Hepatic stellate cell (primary cell): ENCODE measurements at regions not wholly inside any gene's neighbourhood (a gene's known extent, or its start where the extent isn't known, plus 50 kb on each side); places are given as distances from the start of the nearest gene placed in this dataset.
"Not testable (repeated sequence)": the region's sequence is repeated elsewhere in the genome, so short reads cannot be mapped to it uniquely, and the experiment has no call there.

ENCODE experiments used
- DNase-seq: peaks from one replicate; pipeline ENCODE4 v3.0.0; 2011; ENCODE audit warnings: low spot score

- DNase-seq = peak; percentile 16
Measured at GRCh38 chr1:185681034-185681633, 53.1 kb upstream of the HMCN1 start.

GRCh38 chr1:185680453-185680852, 53.7 kb upstream of the HMCN1 start:
- DNase-seq = no peak

GRCh38 chr1:185679220-185679619, 55.0 kb upstream of the HMCN1 start:
- DNase-seq = no peak

- no peak for DNase-seq
Measured at GRCh38 chr1:185676969-185677368, 57.2 kb upstream of the HMCN1 start.

- DNase-seq = no peak
Measured at GRCh38 chr1:185674201-185674600, 60.0 kb upstream of the HMCN1 start.

DNA sequence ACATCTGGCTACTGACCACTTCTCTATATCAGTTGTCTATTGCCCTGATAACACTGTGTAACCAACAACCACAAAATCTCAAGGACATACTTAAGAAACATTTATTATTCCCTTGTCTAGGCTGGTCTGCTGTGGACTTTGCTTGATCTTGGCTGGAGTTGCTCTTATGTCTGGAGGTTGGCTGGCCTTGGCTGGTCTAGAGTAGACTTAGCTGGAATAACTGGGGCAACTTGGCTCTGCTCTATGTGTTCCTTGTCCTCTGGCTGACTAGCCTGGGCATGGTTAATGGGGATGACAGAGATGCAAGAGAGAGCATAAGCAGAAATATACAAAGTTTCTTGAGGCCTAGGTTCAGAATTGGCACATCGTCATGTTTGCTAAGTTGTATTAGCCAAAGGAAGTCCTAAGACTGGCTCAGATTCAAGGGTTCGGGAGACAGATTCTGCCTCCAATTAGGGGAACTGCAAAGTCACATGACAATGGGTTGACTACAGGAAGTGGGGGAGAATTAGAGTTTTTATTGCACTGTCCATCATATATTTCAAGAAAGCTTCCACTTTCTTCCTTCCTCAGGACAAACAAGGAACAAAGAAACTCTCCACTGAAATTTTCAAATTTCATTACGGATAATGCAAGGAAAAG, 61.4 kb upstream of the HMCN1 start:
- DNase-seq = no peak

DNA sequence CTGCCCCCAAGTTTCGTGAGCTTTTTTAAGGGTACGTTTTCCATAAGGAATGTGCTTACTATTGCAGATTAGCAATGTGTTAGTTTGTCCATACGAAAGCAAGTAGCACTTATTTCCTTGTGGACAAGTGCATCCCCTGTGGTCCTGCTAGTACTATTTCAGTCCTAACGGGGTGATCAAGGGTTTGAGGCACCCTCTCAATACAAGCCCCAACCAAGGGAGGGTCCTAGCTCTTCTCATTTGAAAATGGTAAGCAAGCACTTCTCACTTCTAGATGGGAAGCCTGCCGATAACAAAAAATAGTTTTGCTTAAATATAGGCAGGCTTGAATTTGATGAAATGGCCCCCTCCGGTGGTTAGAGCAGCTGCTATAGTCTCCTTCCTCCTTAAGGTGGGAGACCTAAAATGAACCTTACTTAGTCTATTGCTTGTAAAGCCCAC, 64.0 kb upstream of the HMCN1 start:
- DNase-seq = peak; percentile 18

DNA sequence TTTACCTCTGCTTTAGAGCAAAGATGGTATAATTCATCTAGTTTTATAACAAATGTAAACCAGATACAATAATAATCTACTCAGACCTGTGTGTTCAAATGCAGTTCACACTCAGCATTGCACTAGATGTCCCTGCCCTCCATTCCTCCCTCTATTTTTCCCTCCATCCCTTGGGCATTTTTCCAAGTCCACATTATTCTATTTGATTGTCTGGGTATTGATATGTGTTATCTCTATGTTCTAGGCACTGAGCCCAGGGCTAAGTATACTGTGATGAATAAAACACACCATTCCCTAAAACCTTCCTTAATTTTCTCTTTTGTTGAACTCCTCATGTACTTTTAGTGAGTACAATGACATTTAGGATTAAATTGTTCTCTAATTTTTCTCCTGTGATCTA, 66.2 kb upstream of the HMCN1 start:
- DNase-seq = no peak

GRCh38 chr1:185666582-185666981, 67.6 kb upstream of the HMCN1 start:
- DNase-seq = no peak

DNA sequence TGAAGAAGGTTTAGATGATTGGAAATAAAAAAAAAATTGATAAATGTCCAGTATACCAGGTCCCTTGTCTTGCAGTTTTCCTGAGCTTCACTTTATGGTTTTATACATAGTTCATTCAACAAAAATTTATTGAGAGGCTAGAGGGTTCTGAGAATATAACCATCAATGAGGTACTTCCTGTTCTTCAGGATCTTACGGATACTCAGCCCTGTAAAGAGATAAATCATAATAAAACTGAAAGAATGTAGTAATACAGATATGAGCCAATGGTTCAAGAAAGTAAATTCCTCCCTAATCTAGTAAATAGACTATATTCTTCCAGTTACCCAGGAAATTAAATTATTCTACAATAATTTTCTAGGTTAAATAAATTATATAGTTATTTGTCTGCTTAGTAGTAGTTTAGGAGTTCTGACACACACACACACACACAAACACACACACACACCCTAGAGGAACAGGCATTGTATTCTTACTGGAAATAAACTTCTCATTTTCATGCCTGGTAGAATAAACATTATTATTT, 70.4 kb upstream of the HMCN1 start:
- DNase-seq = no peak

GRCh38 chr1:185663332-185663731, 70.9 kb upstream of the HMCN1 start:
- no peak for DNase-seq

GRCh38 chr1:185661971-185662370, 72.2 kb upstream of the HMCN1 start:
- DNase-seq = no peak

DNA sequence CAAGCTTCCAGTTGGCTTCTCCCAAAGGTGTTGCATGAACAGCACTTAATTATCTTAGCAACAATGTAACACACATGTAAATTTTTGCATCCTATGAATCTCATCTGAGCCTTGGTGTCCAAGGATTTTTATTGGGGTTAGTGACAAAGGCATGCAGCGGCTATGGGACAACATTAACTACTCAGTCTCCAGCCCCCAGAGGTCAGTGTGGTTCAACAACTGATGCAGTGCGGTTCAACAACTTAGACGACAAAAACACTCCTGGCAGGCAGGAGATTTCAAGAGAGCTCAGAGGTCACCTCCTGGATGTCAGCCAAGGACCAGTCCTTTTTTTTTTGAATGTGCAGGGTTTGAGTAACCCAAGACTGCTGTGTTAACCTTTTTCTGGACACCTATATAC, 77.5 kb upstream of the HMCN1 start:
- no peak for DNase-seq

DNA sequence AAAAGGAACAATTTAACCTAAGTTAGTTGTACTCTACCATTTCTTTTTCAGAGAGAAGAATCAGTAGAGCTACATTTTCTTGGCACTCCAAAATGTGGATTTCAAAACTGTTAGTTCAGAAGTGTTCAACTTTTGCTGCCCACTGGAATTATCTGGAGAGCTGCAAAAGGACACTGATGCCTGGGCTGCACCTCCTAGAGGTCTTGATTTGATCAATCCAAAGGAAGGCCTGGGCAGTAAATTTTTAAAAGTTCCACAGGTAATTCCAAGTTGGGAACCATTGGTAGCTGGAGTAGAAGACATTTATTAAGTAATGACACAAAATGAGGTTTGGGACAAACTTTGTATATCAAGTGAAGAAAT, 79.3 kb upstream of the HMCN1 start:
- no peak for DNase-seq

- DNase-seq = no peak
Measured at GRCh38 chr1:185654199-185654951, 79.8 kb upstream of the HMCN1 start.

DNA sequence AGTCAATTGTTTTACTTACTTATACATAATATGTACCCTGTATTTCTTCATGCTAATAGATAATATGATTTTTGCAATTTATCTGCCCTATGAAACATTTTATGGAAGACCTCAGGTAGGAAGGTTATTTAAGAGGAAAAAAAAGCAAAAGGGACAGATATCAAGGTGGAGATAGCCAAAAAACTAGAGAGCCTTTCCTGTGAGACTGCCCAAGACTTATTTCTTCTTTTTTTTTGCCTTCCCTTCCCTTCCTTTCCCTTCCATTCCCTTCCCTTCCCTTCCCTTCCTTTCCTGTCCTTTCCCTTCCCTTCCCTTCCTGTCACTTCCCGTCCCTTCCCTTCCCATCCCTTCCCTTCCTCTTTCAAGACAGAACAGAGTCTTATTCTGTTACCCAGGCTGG, 80.6 kb upstream of the HMCN1 start:
- DNase-seq = no peak

- no peak for DNase-seq
Measured at GRCh38 chr1:185652348-185652747, 81.8 kb upstream of the HMCN1 start.

GRCh38 chr1:185650602-185651230, 83.5 kb upstream of the HMCN1 start:
- no peak for DNase-seq

GRCh38 chr1:185648858-185649589, 85.2 kb upstream of the HMCN1 start:
- DNase-seq = no peak

DNA sequence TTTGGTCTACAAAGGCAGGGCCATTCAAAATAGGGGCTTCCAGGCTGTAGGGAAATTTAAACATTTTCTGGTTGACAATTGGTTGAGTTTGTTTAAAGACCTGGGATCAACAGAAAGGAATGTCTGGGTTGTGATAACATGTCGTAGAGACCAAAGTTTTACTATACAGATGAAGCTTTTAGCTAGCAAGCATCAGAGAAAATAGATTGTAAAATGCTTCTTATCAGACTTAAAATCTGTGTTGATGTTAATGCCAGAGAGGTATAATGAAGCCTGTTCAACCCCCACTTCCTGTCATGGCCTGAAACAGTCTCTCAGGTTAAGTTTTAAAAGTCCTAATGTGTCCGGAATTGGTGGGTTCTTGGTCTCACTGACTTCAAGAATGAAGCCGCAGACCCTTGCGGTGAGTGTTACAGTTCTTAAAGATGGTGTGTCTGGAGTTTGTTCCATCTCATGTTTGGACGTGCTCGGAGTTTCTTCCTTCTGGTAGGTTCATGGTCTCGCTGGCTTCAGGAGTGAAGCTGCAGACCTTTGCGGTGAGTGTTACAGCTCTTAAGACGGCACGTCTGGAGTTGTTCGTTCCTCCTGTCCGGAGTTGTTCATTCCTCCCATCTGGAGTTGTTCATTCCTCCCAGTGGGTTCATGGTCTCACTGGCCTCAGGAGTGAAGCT, 86.5 kb upstream of the HMCN1 start:
- not testable (repeated sequence) for DNase-seq

DNA sequence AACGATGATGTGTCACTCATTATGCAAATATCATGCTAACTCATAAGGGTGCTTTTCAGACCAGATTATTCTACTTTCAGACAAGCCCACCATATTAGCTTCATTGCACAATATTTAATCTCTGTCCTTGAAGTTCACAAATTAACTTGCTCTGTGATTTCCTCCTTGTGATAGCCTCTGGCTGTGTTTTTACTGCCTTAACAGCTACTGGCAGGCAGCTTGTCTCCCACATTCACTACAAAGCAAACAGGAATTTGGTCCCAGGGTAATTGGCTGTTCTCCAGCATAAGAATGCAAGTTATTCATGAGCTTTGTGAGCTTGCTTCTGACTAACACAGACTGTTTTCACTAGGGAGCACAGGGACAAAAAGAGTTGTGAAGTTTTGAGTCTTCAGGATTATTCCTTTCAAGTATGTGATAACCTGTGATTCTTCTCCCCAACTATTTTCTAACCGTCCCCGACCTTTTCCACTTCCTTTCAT, 87.9 kb upstream of the HMCN1 start:
- peak; percentile 77 for DNase-seq
